NT2/D1 (cell line): ENCODE measurements at regions not wholly inside any gene's neighbourhood (a gene's known extent, or its start where the extent isn't known, plus 50 kb on each side); places are given as distances from the start of the nearest gene placed in this dataset.

Experiments used
- SUZ12 ChIP-seq: IDR thresholded peaks from 2 replicates; pipeline ENCODE4 v1.6.1; 2011; ENCODE audit not compliant: insufficient read length, insufficient read depth; ENCODE audit errors: extremely low read depth
- YY1 ChIP-seq: IDR thresholded peaks from 2 replicates; pipeline ENCODE4 v1.6.1; 2011; ENCODE audit not compliant: insufficient read length, insufficient read depth

DNA sequence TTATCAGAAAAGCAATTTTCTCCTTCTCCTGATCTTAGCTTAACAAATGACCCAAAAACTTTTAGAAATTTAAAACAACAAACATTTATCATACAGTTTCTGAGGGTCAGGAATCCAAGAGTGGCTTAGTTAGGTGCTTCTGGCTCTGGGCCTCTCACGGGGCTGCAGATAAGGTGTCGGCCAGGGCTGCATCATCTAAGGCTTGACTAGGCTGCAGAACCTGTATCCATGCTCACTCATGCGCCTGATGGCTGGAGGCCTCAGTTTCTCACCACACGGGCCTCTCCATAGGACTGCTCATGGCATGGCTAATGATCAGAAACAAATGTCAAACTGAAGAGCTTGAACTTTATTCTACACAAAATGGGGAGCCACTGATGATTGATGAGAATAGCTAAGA lies 210.0 kb downstream of the SEC61B start:
- no peak for TF ChIP-seq YY1
- TF ChIP-seq SUZ12: no peak
